Rectal smooth muscle tissue (tissue), 1 donor: ENCODE measurements at regions not wholly inside any gene's neighbourhood (a gene's known extent, or its start where the extent isn't known, plus 50 kb on each side); places are given as distances from the start of the nearest gene placed in this dataset.

ENCODE experiments used
- H3K27ac ChIP-seq: one replicate; pipeline ENCODE4 v1.7.0; 2013; ENCODE audit warnings: low read depth, low read length, inconsistent platforms
- H3K27me3 ChIP-seq: one replicate; pipeline ENCODE4 v1.7.0; 2013; ENCODE audit warnings: low read length; ENCODE audit not compliant: control insufficient read depth, insufficient read depth
- H3K36me3 ChIP-seq: one replicate; pipeline ENCODE4 v1.7.0; 2013; ENCODE audit warnings: low read length; ENCODE audit not compliant: control insufficient read depth, insufficient read depth
- H3K4me1 ChIP-seq: one replicate; pipeline ENCODE4 v1.7.0; 2013; ENCODE audit warnings: low read length; ENCODE audit not compliant: control insufficient read depth, insufficient read depth
- H3K4me3 ChIP-seq: one replicate; pipeline ENCODE4 v1.7.0; 2013; ENCODE audit warnings: low read length
- H3K9ac ChIP-seq: one replicate; pipeline ENCODE4 v1.7.0; 2013; ENCODE audit warnings: low read length

DNA sequence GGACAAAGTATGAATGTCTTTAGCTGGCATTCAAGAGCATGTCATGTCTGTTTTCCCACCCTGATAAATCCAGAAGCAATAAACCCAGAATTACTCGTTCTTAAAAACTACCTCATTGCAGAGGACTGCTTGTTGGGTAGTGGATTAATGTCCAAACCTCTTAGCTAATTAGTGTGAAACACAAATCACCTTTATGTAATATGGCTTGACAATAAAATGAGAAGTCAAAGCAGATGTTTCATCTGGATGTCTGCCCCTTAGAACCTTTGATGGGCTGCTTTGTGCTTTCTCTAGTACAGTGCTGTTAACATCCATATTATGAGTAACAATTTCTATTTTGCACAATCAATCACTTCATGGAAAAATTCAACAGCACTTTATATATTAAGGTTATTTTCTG, 149.1 kb upstream of the TUT7 start:
- Histone ChIP-seq H3K27me3 (no peaks in the 10 kb centered on the region), H3K36me3 (no peaks in the 10 kb centered on the region), H3K4me1 (peaks cover 5% of the 10 kb centered on the region), H3K27ac (no peak overlapping the region), H3K4me3 (no peak overlapping the region), H3K9ac (no peak overlapping the region)

DNA sequence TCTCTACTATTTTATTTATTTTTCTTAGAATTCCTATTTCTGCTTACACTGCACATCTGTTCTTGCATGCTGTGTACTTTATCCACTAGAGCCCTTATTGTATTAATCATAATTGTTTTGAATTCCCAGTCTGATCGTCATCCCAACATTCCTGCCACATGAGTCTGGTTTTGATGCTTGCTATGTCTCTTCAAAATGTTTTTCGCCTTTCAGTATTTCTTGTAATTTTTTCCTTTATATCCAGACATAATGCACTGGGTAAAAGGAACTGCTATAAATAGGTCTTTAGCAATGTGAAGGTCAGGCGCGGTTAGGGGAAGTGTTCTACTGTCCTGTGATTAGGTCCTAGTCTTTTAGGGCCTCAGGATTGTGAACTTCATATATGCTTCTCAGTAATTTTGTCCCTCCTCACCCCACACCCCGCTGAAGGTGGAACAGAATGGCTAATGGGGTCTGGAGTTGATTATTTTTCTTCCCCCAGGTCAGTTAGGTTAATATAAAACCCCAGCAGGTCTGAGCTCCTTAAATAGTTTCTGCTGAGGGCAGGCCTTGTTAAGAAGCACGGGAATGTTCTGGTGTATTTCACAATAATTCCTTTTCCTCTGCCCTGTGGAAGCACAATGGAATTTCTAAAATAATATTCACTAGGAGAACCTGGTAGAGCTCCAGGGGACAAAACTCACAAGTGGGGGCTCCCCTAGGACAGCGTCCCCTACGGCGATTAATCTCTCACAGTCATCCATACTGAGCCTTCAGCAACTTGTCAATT, 146.6 kb upstream of the TUT7 start:
- Histone ChIP-seq H3K9ac (no peak overlapping the region), H3K27me3 (no peaks in the 10 kb centered on the region), H3K4me1 (no peaks in the 10 kb centered on the region), H3K4me3 (no peak overlapping the region), H3K27ac (no peak overlapping the region), H3K36me3 (no peaks in the 10 kb centered on the region)

DNA sequence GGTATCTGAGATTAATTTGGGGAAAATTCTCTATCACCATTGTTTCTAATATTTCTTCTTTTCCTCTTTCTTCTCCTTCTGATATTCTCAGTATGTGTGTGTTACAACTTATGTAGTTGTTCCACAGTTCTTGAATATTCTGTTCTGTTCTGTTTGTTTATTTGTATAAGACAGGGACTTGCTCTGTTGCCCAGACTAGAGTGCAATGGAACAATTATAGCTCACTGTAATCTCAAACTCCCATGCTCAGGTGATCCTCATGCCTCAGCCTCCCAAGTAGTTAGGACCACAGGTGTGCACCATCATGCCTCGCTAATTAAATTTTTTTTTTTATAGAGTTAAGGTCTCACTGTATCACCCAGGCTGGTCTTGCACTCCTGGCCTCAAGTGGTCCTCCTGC, 145.8 kb upstream of the TUT7 start:
- no peaks in the 10 kb centered on the region for H3K36me3 ChIP-seq
- H3K27me3 ChIP-seq, result no peaks in the 10 kb centered on the region
- H3K9ac ChIP-seq, result no peak overlapping the region
- H3K27ac ChIP-seq, result no peak overlapping the region
- no peak overlapping the region for H3K4me3 ChIP-seq
- no peaks in the 10 kb centered on the region for H3K4me1 ChIP-seq

DNA sequence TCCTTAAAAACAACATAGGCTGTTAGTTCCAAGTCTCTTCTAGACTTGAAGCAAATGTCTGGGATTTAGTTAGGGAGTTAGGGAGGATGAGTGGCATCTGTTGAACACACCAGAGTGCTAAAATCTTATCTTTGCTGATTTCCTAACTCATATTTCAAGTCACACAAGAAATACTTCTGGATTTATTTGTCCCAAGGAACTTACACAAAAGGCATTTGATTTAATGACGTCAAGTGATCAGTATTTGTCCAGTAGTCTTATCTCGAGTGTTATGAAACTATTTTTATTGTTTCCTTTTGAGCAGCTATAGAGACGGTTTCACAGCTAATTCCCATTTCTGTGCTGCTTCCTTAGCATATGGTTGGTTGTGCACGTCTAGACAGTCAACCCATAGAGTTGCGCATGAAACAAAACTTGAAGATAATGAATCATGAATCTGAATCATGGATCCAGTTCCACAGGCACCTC, 140.5 kb upstream of the TUT7 start:
- Histone ChIP-seq H3K36me3 (no peaks in the 10 kb centered on the region), H3K4me1 (no peaks in the 10 kb centered on the region), H3K27ac (no peak overlapping the region), H3K4me3 (no peak overlapping the region), H3K27me3 (no peaks in the 10 kb centered on the region), H3K9ac (no peak overlapping the region)

DNA sequence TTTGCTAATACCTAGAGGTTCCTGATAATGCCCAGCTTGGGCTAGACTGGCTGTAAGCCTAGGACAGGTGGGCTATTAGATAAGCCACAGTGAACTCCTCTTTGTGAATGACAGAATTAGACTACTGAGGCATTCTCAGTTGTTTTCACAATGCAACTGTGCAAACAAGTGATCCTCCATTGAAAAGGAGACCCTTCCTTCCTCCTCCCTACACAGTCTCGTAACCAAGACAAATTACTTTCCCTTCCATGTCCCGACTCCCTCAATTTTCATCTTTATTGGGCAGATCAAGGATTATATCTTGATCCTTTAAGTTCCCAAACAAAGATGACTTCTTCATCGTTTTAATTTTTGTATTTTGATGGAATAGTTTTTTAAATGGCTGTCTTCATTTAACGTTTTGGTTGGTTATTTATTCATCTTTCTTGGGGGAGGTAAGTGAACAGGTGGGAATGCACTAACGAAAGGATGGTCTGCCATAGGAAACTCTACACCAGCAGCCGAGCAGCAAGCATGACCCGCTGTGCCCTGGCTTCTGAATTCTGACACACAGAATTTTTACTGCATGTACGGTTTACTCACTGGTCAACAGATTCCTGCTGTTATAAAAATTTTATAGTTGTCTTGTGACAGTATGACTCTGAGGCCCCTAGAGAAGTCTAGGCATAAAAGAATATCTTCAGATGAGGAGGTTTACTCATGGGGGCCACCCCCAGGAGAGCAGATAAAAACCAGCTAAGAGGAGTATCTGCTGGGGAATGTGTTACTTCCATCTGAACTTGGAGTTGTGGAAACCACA, 137.5 kb upstream of the TUT7 start:
- Histone ChIP-seq H3K4me3 (no peak overlapping the region), H3K27ac (no peak overlapping the region), H3K36me3 (no peaks in the 10 kb centered on the region), H3K9ac (no peak overlapping the region), H3K27me3 (no peaks in the 10 kb centered on the region), H3K4me1 (peaks cover 4% of the 10 kb centered on the region)

DNA sequence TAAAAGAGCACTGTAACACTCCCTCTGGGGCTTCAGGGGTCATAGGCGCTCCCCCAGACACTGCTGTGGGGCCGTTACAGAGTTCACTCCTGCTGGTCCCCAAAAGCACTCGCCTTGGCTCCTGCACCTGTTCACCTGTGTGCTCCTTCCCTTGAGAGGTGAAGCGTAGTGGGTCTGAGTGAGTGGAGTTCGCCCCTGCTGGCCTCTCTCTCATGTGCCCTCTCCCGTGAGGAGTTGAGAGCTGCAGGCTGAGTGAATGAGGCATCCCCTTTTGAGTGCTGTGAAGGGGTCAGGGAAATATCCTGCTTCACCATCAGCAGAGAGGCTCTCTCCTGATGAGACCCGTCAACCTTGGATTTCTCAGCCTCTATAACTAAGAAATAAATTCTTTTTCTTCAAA, 134.6 kb upstream of the TUT7 start:
- Histone ChIP-seq H3K27ac (no peak overlapping the region), H3K9ac (no peak overlapping the region), H3K27me3 (no peaks in the 10 kb centered on the region), H3K4me1 (peaks cover 4% of the 10 kb centered on the region), H3K4me3 (no peak overlapping the region), H3K36me3 (no peaks in the 10 kb centered on the region)

DNA sequence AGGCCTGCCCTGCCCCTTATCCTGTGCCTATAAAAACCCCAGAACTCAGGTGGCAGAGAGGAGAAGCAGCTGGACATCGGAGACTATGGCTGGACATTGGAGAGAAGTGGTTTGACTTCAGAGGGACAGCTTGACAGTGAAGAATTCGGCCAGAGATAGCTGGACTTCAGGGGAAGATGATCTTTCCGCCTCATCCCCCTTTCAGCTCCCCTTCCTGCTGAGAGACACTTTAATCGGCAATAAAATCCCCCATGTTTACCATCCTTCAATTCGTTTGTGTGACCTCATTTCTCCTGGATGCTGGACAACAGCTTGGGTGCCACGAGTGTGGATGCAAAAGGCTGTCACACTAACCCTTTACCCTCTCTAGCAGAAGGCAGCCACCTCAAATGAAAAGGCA, 134.1 kb upstream of the TUT7 start:
- Histone ChIP-seq H3K9ac (no peak overlapping the region), H3K27ac (no peak overlapping the region), H3K36me3 (no peaks in the 10 kb centered on the region), H3K4me3 (no peak overlapping the region), H3K4me1 (peaks cover 4% of the 10 kb centered on the region), H3K27me3 (no peaks in the 10 kb centered on the region)

DNA sequence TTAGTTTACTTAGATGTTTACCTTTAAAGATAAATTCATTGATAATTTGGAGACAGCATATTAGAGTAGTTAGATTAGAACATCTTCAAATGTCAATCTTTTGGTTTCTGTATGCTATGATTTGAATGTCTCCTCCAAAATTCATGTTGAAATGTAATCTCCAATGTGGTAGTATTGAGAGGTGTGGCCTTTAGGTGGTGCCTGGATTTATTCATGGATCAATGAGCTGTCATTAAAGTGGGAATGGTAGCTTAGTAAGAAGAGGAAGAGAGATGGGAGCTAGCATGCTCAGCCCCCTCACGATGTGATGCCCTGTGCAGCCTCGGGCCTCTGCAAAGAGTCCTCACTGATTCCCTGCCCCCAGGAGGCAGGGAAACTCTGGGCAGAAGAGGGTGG, 133.6 kb upstream of the TUT7 start:
- H3K4me1 ChIP-seq, result peaks cover 4% of the 10 kb centered on the region
- H3K27me3 ChIP-seq, result no peaks in the 10 kb centered on the region
- H3K36me3 ChIP-seq, result no peaks in the 10 kb centered on the region
- no peak overlapping the region for H3K4me3 ChIP-seq
- H3K27ac ChIP-seq, result no peak overlapping the region
- no peak overlapping the region for H3K9ac ChIP-seq

DNA sequence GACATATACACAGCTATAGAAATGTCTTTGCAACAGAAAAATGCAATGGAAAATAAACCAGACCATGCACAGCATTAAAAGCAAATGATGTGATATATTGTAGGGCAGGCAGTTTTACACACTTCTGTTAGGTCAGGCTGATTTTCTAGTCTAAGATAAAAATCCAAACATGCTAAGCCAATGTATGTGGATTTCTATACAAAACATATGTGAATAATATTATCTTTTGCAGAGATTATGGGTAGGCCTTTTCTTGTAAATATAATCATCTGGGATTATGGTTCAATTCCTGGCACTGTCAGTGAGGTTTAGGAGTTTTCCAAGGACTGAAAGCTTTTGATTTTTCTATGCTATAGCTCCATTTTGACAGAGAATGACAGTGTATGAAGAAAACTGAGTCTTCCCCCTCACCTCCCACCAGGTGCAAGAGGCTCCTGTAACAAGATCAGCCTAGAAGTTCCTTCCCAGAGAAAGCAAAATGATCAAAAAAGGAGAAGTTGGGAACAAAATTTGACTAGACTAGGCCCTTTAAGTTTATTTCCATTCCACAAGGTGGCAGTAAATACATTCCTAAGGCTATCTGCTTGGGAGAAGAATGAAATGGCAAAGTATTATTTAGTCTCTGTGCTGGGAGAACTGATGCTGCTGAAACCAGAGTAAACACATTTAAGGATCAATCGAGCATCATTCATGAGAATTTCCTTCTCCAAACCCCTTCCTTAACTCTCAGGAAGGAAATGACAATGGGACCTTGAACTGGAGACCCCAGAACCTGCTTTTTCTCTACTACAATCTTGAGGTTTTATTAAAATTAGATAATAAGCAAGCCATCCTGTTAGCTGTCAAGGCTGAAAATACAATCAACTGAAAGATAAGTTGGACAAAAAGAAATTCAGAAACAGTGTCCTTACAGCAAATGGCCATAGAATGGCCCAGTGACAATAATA, 133.0 kb upstream of the TUT7 start:
- Histone ChIP-seq H3K9ac (no peak overlapping the region), H3K4me3 (no peak overlapping the region), H3K36me3 (no peaks in the 10 kb centered on the region), H3K4me1 (peaks cover 4% of the 10 kb centered on the region), H3K27ac (no peak overlapping the region), H3K27me3 (no peaks in the 10 kb centered on the region)

DNA sequence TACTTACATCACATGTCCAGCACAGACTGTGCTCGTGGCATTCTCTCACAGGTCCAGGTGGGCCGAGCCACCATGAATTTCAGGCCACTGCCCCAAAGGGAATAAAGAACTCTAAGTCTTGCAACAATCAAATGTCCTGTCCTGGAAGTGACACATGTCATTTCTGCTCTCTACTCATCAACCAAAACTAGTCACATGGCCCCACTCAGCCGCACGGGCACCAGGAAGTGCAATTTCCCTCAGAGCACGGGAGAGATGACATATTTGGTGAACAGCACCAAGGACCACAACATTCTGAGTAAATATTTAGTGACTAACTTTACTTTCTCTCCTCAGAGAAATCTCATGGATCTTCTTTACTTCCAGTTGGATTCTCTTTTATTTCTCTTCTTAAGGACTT, 131.1 kb upstream of the TUT7 start:
- H3K27me3 ChIP-seq, result no peaks in the 10 kb centered on the region
- H3K27ac ChIP-seq, result no peak overlapping the region
- H3K4me1 ChIP-seq, result peaks cover 4% of the 10 kb centered on the region
- H3K9ac ChIP-seq, result no peak overlapping the region
- no peaks in the 10 kb centered on the region for H3K36me3 ChIP-seq
- no peak overlapping the region for H3K4me3 ChIP-seq

DNA sequence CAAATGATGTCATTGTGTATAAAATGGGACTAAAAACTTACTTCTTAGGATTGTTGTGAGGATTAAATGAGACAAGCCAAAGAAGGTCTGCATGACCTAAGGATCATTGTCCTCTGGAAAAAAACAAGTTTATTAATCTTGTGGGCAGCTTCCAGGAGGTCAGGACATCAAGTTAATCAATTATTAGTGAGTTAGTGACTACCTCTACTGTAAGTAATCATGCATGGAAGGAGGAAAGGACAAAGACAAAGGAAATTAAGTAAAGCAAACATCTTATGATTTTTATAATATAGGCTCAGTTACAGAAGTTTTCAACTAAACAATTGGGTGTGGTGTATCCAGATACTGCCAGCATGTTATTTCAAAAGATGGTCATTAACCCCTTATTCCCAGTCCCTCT, 129.3 kb upstream of the TUT7 start:
- H3K27ac ChIP-seq, result no peak overlapping the region
- no peaks in the 10 kb centered on the region for H3K27me3 ChIP-seq
- no peaks in the 10 kb centered on the region for H3K36me3 ChIP-seq
- H3K4me3 ChIP-seq, result no peak overlapping the region
- no peak overlapping the region for H3K9ac ChIP-seq
- H3K4me1 ChIP-seq, result peaks cover 4% of the 10 kb centered on the region

DNA sequence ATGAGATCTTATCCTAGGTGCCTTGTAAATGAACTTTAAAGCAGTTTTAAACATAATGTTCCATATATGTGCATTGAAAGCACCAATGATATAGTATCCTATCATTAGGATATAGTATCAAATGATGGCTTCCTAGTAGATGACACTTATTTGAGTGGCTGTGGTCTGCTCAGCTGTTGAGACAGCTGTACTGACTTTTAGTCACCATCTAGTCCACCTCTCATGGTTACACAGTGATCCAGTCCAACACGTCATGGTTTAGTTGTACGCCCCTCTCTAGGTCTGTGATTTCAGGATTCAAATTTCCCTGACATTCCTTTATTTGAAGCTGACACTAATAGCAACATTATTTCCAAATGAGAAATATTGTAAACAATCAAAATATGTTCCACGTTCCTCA, 127.3 kb upstream of the TUT7 start:
- Histone ChIP-seq H3K4me3 (no peak overlapping the region), H3K27ac (no peak overlapping the region), H3K36me3 (no peaks in the 10 kb centered on the region), H3K9ac (no peak overlapping the region), H3K27me3 (no peaks in the 10 kb centered on the region), H3K4me1 (no peaks in the 10 kb centered on the region)
